H1 (cell line): ENCODE measurements at regions not wholly inside any gene's neighbourhood (a gene's known extent, or its start where the extent isn't known, plus 50 kb on each side); places are given as distances from the start of the nearest gene placed in this dataset.

Experiments
- CTCF ChIP-seq, 3 experiments: IDR thresholded peaks; 1 replicate in 2 of 3; 2 replicates in 1 of 3; pipeline versions ENCODE4 v1.5.1 to v1.6.1; 2011; ENCODE audit warnings: low read length in 3 of 3, mild to moderate bottlenecking in 3 of 3, inconsistent platforms in 2 of 3, low read depth in 1 of 3, moderate library complexity in 1 of 3; ENCODE audit not compliant: insufficient read depth in 1 of 3; ENCODE audit errors: control extremely low read depth in 1 of 3
- SP2 ChIP-seq: IDR thresholded peaks from 2 replicates; pipeline ENCODE4 v1.6.1; 2012; ENCODE audit warnings: mild to moderate bottlenecking, low read length, inconsistent platforms
- USF2 ChIP-seq: IDR thresholded peaks from 2 replicates; pipeline ENCODE4 v1.6.1; 2011; ENCODE audit warnings: low read length, improper control_type of control experiment

GRCh38 chrX:6917666-6918065, 229.8 kb upstream of the STS start:
- no peak for TF ChIP-seq CTCF (IDR thresholded peaks at IDR 0.05; ENCODE audit: control extremely low read depth in 1 of 3, insufficient read depth in 1 of 3, low read depth in 1 of 3, low read length in 3 of 3)
- TF ChIP-seq USF2, result no peak
- no peak for TF ChIP-seq SP2
